ENCODE measurements at regions not wholly inside any gene's neighbourhood (a gene's known extent, or its start where the extent isn't known, plus 50 kb on each side); places are given as distances from the start of the nearest gene placed in this dataset.
"Not testable (repeated sequence)": the region's sequence is repeated elsewhere in the genome, so short reads cannot be mapped to it uniquely, and the experiment has no call there.

DNA sequence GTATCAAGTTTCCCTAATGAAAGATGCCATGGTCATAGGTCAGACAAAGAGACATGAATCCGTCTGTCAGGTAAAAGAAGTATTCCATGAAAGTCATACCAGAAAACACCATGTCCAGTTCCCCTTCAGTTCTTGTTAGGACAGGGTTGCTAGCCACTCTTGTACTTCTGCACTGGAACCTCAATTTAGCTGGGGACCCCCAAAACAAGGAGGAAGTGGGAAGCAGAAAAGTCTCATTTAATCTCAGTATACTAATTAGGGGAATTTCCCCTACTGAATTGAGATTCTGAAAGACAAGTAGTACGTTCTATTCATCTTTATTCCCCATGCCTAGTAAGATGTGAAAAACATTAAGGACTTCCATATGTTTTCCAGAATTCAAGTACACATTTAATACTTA lies 1289.9 kb upstream of the B3GALT2 start:
- no peak for DNase-seq

- no peak for DNase-seq
Measured at GRCh38 chr1:194474701-194475100, 1288.3 kb upstream of the B3GALT2 start.

- no peak for DNase-seq
Measured at GRCh38 chr1:194473766-194474165, 1287.4 kb upstream of the B3GALT2 start.

DNA sequence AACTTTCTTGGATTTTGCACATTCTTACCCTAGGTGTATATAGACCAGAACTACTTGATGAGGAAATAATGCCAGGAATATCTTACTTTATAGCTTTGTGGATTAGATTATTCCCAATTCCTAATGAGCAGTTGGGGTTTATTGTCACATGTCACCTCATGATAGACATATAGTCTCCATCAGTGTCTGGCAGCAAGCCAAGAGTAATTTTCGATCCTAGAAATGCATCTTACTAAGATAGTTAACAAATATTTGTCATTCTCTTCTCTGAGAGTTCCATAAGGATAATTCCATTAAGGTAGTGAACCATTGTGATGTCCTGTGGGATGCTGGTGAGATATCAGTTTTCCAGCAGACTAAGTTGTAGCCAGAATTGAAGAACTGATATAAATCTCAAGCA lies 1282.9 kb upstream of the B3GALT2 start:
- DNase-seq: no peak

DNA sequence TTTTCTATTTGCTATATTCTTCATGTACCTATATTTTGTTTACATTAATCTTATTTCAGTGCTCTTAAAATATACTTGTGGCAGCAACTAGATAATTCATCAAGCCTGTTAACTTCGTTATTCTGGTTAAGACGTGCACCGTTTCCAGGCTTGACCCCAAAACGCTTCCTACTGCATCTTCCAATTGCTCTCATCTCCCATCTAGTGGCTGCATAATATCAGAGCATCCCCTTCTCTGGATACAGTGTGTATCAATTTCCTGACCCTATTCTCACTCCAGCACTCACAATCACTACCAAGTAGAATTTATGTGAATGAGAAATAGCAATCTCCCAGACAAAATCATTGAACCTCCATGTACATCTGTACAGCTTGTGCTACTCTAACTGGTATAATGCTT lies 1280.3 kb upstream of the B3GALT2 start:
- DNase-seq: no peak

- DNase-seq: no peak
Measured at GRCh38 chr1:194447636-194448035, 1261.2 kb upstream of the B3GALT2 start.

- DNase-seq: no peak
Measured at GRCh38 chr1:194445244-194445643, 1258.8 kb upstream of the B3GALT2 start.

DNA sequence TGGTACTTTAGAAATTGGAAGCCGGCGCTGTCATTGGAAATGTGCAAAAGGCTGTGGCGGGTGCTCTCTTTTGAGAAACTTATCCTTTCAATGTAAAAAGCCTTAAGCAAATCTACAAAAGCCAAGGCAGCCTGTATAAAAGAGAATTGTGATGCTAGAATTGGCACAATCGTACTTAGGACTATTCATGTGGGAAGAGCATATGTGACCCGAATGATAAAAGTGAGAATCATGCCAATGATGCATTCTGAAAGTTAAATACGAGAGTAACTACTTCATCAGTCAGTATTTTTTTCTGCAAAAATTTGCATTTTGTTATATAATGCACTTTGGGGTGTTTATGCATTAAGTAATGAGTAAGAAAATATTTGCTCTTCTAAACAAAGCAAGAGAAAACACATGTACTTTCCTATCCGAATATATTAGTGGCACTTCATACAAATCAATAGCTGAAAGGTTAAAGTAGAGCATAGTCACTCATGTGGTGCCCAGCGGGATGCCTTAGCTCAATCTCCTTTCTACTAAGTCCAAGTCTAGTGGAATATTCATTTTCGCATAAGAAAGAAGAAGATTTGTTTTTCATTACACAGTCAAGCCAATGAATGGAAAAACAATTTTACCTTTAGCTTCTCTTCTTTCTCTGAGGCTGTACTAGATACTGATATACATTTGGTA lies 1256.6 kb upstream of the B3GALT2 start:
- no peak for DNase-seq

GRCh38 chr1:194437135-194437534 lies 1250.7 kb upstream of the B3GALT2 start:
- no peak for DNase-seq

DNA sequence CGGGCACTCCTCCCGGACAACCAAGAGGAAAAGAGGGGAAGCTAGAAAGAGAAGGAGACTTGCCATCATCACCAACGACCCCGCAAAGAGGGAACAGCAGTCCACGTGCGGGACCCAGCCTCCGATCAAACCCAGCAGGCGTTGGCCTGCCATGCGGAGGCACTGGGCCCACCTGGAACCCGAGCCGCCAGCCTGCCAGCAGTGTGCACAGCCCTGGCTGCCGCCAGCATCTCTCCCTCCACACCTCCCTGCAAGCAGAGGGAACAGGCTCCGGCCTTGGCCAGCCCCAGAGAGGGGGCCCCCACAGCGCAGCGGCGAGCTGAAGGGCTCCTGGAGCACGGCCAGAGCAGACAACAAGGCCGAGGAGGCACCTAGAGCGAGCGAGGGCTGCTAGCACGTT lies 1244.7 kb upstream of the B3GALT2 start:
- DNase-seq: no peak

- DNase-seq: no peak
Measured at GRCh38 chr1:194420706-194421105, 1234.3 kb upstream of the B3GALT2 start.

DNA sequence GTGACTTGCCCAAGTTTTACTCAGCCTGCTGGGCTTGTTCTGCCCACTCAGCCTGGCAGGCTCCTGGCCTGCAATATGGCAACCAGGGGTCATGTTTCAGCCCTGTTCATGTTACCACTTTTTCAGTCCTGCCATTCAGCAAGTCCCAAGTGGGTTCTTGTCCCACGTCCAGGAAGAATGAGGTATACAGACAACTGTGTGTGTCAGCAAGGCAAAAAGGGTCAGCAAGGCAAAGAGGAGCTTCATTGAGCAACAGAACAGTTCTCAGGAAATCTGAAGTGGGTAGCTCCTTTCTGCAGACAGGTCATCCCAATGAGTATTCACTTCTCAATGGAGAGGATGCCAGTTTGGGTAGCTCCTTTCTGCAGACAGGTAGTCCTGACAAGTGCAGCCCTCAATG lies 1233.3 kb upstream of the B3GALT2 start:
- no peak for DNase-seq

- no peak for DNase-seq
Measured at GRCh38 chr1:194410756-194411155, 1224.3 kb upstream of the B3GALT2 start.

DNA sequence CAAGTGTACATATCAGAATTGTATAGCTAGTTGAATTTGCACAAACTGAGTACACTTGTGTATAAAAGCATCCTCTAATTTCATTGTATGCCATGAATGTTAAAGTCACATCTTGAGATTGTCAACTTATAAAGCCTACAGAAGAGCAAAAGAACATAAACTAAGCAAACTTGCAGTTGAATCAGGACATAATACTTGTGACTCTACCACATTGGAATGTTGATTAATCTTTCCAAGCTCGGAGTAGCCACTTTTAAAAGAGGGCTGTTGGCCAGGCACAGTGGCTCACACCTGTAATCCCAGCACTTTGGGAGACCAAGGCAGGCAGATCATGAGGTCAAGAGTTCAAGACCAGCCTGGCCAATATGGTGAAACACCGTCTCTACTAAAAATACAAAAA lies 1220.8 kb upstream of the B3GALT2 start:
- not testable (repeated sequence) for DNase-seq

GRCh38 chr1:194394676-194395075 lies 1208.3 kb upstream of the B3GALT2 start:
- DNase-seq: no peak

- no peak for DNase-seq
Measured at GRCh38 chr1:194387531-194387930, 1201.1 kb upstream of the B3GALT2 start.

DNA sequence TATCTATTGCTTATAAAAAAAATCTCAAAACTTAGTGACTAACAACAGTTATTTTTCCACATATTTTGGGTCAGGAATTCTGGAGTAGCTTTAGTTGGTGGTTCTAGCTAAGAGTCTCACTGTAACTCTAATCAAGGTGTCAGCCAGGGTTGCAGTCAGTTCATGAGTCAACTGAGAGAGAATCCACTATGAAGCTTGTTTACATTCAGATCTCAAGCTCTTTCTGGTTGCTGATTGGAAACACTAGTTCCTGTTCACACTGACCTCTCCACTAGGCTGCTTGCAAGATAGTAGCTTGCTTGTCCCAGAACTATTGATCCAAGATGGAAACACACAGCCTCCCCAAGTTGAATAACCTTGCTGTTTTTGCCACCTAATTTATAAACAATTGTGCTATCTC lies 1192.1 kb upstream of the B3GALT2 start:
- DNase-seq: no peak

GRCh38 chr1:194374649-194375048 lies 1188.2 kb upstream of the B3GALT2 start:
- DNase-seq: no peak

GRCh38 chr1:194372266-194372665 lies 1185.9 kb upstream of the B3GALT2 start:
- no peak for DNase-seq

DNA sequence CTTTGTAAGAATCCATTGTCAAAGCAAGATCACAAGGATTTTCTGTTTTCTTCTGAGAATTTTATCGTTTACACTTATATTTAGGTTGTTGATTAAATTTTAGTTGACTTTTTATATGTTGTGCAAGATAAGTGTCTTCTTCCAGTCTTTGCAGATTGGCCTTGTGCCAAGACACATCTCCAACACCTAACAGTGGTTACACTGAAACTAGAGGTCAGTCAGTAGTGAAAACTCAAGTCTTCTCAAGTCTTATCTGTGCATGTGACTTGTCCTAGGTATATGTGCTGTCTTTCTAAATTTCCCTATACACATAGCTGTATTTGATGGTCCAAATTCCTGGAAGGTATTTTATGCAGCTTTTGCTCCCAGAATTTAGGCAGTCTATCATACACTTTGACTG lies 1183.2 kb upstream of the B3GALT2 start:
- no peak for DNase-seq

DNA sequence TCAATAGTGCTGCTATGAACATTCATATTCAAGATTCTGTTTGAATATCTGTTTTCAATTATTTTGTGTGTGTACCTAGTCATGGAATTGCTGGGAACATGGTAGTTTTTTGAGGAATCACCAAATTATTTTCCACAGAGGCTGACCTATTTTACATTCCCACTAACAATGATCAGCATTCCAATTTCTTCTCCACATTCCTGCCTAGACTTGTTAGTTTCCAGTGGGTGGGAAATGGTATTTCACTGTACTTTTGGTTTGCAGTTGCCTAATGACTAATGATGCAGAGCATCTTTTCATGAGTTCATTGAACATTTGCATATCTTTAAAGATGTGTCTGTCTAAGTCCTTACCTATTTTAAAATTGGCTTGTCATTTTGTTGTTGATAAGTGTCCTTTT lies 1182.6 kb upstream of the B3GALT2 start:
- no peak for DNase-seq

GRCh38 chr1:194367121-194367520 lies 1180.7 kb upstream of the B3GALT2 start:
- DNase-seq: no peak

DNA sequence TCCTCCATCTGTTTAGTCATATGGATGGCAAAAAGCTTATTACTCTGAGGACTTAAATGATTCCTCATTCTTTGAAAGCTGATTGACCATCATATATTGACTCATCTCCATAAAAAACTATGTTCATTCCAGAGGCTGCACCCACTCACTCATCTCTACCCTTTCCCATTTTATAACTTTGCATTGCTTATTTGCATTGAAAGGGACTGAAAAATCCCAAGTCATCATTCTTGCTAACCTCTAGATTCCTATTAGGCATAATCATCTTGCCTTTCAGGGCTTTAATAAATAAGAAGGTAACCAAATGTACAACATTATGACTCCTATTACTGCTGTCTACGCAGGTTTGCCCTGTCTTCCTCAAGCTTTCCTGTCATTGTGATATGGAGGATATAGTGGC lies 1180.3 kb upstream of the B3GALT2 start:
- no peak for DNase-seq

- DNase-seq: no peak
Measured at GRCh38 chr1:194362327-194362726, 1175.9 kb upstream of the B3GALT2 start.

GRCh38 chr1:194361374-194362131 lies 1175.1 kb upstream of the B3GALT2 start:
- DNase-seq: no peak
